GM23338 (cell line): ENCODE measurements at regions not wholly inside any gene's neighbourhood (a gene's known extent, or its start where the extent isn't known, plus 50 kb on each side); places are given as distances from the start of the nearest gene placed in this dataset.

ENCODE experiments used
- EZH2 ChIP-seq: fragments of 200-600 bp; sonication (generic); IDR thresholded peaks from one replicate; pipeline ENCODE4 v1.8.0; 2017; ENCODE audit warnings: antibody characterized with exemption, mild to moderate bottlenecking, low read depth; ENCODE audit not compliant: unreplicated experiment
- TF ChIP-seq, protein P1 (sequence below), 2 experiments: fragments of 200-600 bp in 1 of 2; sonication (generic) in 1 of 2; conservative IDR thresholded peaks; 2 replicates each; pipeline versions ENCODE4 v1.5.1 to v1.6.1; 2016 to 2017; ENCODE audit warnings: antibody characterized with exemption in 2 of 2, low read depth in 2 of 2, mild to moderate bottlenecking in 2 of 2, moderate library complexity in 1 of 2
- TF ChIP-seq, protein P2 (sequence below): IDR thresholded peaks from 2 replicates; pipeline ENCODE4 v1.6.1; 2016; ENCODE audit warnings: antibody characterized with exemption

DNA sequence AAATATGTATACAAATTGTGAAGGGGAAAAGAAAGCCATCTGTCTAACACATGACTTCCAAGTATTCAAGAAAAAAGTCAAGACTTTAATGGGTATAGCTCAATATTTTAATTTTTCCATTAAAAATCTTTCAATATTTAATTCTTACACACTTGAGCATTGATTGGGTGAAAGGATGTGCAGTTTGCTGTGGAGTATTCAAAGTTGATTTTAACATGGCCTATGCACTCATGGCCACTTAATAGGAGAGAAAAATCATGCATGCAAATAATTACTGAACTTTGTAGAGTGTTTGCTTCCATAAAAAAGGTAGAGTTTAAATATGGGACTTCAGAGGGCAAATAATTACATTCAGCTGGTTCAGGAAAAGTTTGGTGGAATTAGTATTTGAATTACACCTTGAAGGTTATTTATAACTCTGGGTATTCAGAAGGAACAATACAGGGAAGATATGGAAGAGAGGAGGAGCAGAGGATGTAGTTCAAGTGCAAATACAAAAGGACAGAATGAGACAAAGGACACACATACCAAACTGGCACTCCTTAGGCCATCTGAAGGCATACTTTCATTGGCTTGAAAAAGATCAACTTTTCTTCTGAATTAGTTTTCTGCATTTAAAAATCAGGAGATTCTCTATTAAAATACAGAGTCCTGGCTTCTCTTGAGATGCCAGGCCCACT is 90.1 kb downstream of the OTOL1 start:
- TF ChIP-seq, protein P1, sequence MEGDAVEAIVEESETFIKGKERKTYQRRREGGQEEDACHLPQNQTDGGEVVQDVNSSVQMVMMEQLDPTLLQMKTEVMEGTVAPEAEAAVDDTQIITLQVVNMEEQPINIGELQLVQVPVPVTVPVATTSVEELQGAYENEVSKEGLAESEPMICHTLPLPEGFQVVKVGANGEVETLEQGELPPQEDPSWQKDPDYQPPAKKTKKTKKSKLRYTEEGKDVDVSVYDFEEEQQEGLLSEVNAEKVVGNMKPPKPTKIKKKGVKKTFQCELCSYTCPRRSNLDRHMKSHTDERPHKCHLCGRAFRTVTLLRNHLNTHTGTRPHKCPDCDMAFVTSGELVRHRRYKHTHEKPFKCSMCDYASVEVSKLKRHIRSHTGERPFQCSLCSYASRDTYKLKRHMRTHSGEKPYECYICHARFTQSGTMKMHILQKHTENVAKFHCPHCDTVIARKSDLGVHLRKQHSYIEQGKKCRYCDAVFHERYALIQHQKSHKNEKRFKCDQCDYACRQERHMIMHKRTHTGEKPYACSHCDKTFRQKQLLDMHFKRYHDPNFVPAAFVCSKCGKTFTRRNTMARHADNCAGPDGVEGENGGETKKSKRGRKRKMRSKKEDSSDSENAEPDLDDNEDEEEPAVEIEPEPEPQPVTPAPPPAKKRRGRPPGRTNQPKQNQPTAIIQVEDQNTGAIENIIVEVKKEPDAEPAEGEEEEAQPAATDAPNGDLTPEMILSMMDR (conservative IDR thresholded peaks at IDR 0.05; ENCODE audit: low read depth in 2 of 2), result no peak
- no peak for TF ChIP-seq EZH2
- TF ChIP-seq, protein P2, sequence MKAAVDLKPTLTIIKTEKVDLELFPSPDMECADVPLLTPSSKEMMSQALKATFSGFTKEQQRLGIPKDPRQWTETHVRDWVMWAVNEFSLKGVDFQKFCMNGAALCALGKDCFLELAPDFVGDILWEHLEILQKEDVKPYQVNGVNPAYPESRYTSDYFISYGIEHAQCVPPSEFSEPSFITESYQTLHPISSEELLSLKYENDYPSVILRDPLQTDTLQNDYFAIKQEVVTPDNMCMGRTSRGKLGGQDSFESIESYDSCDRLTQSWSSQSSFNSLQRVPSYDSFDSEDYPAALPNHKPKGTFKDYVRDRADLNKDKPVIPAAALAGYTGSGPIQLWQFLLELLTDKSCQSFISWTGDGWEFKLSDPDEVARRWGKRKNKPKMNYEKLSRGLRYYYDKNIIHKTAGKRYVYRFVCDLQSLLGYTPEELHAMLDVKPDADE, result no peak
